CD4-positive, alpha-beta T cell treated with Interleukin-4 for 4 hours (primary cell): ENCODE measurements at regions not wholly inside any gene's neighbourhood (a gene's known extent, or its start where the extent isn't known, plus 50 kb on each side); places are given as distances from the start of the nearest gene placed in this dataset.

Experiments used
- DNase-seq: peaks from one replicate; pipeline ENCODE4 v3.0.0-alpha.2; 2020

GRCh38 chr2:83081826-83082690, 1377.0 kb downstream of the SUCLG1 start:
- no peak for DNase-seq

GRCh38 chr2:83079007-83079406, 1380.1 kb downstream of the SUCLG1 start:
- DNase-seq, result no peak

DNA sequence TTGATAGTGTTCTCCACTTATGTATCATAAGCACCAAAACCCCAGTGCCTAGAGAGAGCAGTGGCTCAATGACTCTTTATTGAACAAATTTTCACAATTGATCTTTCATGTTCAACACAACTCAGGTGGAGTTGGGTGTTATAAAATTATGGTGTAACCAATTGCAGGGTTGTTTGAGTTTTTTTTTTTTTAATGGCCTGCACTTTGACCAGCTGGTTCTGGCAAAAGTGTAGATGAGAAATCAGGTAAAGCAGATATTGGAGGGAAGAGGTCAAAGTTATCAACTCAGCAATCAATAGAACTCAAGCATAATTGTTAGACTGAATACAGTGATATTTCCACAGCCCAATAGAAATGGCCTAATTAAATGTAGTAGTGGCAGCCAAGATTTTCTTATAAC, 1386.3 kb downstream of the SUCLG1 start:
- DNase-seq, result no peak

GRCh38 chr2:83071914-83072313, 1387.2 kb downstream of the SUCLG1 start:
- no peak for DNase-seq

GRCh38 chr2:83071352-83071751, 1387.7 kb downstream of the SUCLG1 start:
- no peak for DNase-seq

GRCh38 chr2:83069724-83070123, 1389.4 kb downstream of the SUCLG1 start:
- DNase-seq, result no peak

DNA sequence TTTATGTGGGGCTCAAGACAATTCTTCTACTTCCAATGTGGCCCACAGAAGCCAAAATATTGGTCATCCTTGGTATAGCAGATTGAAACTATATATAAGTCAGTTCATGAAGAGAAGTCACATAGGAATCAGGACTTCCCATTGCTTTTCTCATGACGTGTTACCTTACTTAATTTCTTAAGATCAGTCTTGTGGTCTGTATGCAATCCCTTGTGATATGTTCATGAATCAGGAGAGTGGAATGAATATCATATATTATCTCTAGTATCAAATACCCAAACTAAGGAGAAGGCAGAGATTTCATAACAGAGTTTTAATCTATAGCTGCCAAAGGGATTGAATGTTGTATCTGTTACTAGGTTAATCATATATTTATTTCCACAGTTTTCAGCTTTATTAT, 1390.4 kb downstream of the SUCLG1 start:
- no peak for DNase-seq

- no peak for DNase-seq
Measured at GRCh38 chr2:83067947-83068346, 1391.1 kb downstream of the SUCLG1 start.

DNA sequence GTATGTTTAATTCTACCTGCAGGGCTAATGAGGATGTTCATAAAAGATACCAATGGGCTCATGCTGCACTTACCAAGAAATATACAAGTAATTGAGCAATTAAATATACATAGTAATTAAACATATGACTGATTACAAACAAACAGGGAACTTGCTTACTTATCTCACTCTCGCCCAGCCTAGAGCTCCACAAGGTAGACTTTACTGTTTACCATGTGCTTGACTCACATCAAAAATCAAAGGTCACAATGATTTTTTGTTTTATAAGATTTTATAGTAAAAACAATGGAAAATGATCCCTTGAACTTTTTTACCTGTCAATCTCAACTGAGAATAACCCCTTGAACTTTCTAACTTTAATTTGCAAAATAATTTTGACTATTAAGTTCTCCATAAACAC, 1395.1 kb downstream of the SUCLG1 start:
- DNase-seq, result no peak

DNA sequence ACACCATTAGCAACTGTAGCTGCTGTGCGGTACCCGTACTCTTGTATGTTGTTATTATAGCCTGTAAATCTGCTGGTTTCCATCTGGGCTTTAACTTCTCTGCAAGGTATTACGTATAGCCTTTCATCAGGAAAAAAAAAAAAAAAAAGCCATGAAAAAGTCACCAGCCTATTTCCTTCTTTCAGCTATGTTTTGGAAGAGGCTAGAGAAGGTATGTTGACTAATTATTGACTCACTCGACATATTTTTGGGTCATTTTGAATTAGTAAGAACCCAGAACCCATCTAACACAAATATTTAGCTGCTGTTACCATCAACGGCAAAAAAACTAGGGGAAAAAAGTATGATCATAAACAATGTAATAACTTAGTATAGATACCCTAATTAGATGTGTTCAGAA, 1395.6 kb downstream of the SUCLG1 start:
- no peak for DNase-seq

DNA sequence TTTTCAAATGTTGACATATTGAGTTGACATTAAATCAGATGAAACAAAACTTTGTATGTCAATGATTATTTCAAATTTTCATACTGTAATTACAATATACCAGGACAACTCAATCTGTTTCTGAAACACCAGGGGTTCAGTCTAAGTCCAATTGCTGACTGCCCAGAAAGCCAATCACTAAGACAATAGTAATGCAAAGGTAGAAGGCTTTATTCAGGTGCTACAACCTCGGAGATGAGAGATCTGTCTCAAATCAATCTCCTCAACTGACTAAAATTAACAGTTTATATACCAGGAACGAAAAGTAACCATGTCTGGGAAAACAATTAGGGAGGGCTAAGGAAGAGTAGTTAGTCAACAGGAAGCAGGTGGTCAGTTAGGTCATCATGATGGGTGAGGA, 1400.4 kb downstream of the SUCLG1 start:
- no peak for DNase-seq

GRCh38 chr2:83055376-83056010, 1403.6 kb downstream of the SUCLG1 start:
- DNase-seq, result no peak

GRCh38 chr2:83054751-83055150, 1404.3 kb downstream of the SUCLG1 start:
- no peak for DNase-seq

- DNase-seq, result no peak
Measured at GRCh38 chr2:83051538-83052170, 1407.4 kb downstream of the SUCLG1 start.

DNA sequence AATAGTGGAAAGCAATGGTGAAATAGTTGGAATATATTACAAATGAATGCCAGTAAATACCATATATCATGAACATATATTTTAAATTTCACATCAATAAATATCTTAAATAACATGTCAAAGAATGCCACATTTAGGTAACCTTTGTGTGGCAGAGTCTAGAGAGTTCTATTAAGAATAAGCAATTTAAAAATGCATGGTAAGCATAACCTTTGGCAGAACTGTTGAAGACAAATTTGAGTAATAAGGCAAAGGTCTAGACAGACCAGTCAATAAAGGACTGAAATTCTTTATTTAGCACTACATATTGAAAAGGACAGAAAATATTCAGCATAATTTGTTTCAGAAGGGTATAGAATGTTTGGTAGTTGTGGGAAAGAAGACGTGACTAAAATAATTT, 1417.0 kb downstream of the SUCLG1 start:
- DNase-seq, result no peak

GRCh38 chr2:83022631-83023210, 1436.4 kb downstream of the SUCLG1 start:
- no peak for DNase-seq

GRCh38 chr2:83017366-83018090, 1441.6 kb downstream of the SUCLG1 start:
- no peak for DNase-seq

GRCh38 chr2:83016343-83017110, 1442.6 kb downstream of the SUCLG1 start:
- DNase-seq, result no peak

- no peak for DNase-seq
Measured at GRCh38 chr2:83015900-83016299, 1443.2 kb downstream of the SUCLG1 start.

DNA sequence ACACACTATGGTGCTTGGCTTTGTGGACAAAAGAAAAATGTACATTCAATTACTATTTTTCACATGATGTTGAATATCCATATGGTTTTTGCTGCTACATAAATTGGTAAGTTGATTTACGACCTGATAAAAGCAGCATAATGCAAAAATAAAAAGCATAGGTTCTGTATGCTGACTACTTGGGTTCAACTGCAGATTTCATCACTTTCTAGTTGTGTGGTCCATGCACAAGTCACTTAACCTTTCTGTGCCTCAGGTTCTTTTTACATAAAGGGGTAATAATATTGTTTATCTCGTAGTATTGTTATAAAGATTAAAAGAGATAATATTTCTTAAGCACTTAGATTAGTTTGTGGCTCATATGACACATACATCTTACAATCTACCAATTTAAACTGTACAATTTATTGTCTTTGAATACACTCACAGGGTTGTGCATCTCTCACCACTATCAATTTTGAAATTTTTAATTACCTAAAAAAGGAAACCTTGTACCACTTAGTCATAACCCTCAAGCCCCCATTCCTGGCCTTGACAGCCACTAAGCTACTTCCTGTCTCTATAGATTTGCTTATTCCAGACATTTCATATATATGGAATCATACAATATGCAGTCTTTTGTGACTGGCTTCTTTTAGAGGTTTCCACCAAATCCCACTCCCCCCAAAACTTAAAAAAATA, 1443.9 kb downstream of the SUCLG1 start:
- no peak for DNase-seq

GRCh38 chr2:83014462-83014861, 1444.6 kb downstream of the SUCLG1 start:
- DNase-seq, result no peak

DNA sequence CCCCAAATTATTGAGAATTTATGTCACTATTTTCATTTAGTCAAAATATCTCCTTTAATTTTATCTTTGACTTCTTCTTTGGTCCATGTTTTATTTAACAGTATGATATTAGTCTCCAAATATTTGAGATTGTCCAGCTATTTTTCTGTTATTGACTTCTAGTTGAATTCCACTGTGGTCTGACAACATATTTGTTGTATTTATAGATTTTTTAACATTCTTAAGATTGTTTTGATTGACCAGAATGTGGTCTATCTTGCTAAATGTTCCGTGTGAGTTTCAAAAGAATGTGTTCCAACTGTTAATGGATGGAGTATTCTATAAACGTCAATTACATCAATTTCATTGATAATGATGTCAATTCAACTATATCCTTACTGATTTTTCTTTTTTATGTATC, 1452.1 kb downstream of the SUCLG1 start:
- DNase-seq, result no peak
